ENCODE measurements at regions not wholly inside any gene's neighbourhood (a gene's known extent, or its start where the extent isn't known, plus 50 kb on each side); places are given as distances from the start of the nearest gene placed in this dataset.

DNA sequence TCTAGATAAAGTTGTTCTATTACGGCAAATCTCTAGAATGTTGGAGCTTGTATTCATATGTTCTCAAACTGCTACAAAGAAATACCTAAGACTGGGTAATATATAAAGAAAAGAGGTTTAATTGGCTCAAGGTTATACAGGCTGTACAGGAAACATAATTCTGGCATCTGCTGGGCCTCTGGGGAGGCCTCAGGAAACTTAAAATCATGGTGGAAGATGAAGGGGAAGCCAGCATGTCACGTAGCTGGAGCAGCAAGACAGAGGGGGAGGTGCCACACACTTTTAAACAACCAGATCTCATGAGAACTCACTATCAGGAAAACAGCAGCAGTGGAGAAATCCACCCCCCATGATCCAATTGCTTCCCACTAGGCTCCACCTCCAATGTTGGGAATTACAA is 390.4 kb upstream of the ADGRL4 start:
- DNase-seq = no peak

DNA sequence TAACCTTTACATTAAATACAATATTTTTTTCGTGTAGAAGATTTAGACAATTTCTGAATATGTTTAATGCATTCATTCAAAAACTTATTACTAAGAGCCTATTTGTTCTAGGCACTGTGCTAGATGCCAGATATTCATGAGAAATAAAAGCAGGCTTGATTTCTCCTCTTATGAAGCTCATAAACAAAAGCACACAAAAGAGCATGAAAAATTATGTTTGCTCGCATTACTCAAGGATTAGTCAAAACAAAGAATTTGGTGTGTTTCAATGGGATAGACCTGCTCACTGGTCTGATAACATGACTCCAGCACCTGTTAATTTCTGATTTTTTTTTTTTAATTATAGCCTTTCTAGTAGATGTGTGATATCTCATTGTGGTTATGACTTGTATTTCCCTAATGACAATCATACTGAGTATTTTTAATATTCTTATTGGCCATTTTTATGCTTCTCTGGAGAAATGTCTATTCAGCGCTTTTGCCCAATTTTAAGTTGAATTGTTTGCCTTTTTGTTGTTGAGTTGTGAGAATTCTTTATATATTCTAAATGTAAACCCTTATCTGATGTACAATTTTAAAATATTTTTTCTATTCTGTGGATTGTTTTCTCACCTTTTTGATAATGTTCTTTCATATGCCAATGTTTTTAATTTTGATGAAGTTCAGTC is 382.3 kb upstream of the ADGRL4 start:
- DNase-seq = no peak

DNA sequence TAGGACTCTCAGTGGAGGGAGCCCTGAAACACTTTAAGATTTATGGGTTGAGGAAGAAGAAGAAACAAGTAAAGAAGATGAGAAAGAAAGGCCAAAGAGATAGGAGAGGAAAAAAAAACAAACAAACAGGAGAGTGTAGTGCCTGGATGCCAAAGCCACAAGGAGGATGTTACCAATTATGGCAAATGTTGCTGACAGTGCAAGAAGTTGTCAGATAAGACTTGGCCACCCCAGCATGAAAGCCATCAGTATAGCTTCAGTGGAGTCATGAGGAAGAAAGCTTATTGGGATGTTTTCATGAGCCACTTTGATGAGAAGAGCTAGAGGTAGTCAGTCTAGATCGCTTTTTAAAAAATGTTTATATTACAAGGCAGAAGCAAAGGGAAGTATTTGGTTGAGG is 380.2 kb upstream of the ADGRL4 start:
- DNase-seq = no peak

DNA sequence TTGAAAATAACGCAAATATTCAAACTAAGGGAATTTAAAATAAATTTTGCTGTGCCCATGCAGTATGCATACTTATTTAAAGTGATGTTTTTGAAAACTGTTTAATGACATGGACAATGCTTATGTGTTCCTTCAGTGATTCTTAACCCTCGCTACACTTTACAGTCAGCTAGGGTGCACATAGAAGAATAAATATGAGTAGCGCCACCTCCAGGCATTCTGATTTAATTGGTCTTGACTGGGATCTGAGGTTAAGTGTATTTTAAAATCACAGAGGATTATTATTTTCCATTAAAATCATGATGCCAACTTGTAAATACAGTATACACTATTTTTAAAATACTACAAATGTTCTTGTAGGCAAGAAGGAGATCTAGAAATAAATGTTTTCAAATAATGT is 373.5 kb upstream of the ADGRL4 start:
- DNase-seq = no peak

DNA sequence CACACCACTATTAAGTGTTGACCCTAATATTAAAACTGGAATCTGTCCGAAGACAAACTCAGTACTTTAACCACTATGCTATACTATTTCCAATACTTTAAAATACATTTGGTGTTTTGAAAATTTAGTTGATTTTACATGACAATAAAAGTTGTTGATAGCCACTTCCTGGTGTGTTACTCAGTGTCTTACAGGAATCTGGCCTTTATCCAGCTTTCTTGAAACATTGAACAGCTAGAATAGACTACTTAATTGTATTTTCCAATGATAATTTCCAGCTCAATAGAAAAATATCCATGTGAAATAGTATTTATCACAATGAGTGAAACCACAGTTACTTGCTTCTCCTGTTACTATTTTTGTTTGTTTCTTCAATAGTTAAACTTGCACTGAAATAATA is 369.6 kb upstream of the ADGRL4 start:
- DNase-seq = no peak

DNA sequence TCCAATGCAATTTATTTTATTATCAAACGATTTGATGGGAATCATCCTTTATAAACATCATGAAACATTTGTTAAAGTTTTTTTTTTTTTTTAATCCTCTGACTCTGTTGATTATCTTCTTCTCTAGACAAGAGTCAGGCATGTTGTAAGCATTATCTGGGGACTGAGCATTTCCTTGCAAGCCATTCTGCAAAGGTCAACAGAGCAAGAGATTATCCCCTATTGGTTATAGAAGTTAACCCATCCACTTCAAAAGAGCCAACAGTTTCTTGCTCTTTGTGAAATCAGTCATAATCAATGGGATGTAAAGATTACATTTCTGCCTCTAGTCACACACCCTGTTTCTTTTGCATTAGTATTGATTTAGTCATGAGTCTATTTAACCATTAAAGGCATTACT is 368.8 kb upstream of the ADGRL4 start:
- no peak for DNase-seq

DNA sequence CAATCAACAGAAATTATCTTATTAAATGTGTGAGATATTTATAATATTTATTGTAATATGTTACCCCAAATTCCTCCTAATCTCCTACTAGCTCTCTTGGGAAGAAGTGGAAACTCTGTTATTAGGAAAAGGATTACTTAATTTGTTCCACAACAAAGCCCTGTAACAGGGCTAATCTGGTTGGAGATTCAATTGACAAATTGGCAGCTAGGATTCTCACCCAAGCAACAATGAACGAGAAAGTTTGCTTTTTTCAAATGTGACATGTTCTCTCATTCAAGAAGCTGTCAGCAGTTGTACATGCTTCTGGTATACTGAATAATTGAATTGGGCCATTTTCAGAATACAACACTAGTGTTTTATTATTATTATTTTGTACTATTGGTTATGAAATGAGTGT is 367.9 kb upstream of the ADGRL4 start:
- no peak for DNase-seq

DNA sequence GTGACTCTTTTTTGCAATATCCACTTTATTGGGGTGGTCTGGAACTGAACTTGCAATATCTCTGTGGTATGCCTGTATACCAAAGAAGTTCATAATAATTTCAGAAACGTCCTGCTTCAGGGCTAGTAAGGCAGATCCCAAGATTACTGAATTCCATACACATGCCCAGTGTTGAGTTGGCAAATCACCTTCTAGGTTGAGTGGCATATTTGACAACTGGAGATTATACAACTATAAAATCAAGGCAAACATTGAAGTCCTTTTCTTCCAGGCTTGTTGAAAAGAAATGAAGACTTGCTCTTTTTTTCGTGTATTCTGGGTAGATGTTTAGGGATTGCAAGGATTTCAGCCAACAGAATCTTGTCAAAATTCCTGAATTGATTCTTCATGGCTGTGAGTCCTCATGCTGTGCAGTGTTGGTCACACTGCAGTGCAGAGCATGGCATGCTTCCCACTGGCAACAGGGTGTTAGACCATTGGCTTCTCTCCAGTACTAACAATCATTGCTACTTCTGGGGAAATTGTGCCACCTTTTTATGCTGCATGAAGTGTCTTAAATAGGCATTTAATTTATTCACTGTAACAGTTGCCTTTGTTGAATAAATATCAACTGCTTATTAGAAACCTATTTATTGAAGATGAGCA is 367.1 kb upstream of the ADGRL4 start:
- no peak for DNase-seq

DNA sequence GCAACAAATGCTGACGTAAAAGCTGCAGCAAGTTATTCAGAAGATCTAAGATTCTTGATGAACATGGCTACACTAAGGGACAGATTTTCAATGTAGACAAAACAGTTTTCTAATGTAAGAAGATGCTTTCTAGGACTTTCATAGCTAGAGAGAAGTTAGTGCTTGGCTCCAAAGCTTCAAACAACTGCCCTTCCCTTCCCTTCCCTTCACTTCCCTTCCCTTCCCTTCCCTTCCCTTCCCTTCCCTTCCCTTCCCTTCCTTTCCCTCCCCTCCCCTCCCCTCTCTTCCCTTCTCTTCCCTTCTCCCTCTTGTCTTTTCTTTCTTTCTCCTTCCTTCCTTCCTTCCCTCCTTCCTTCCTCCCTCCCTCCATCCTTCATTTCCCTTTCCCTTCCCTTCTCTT is 365.3 kb upstream of the ADGRL4 start:
- DNase-seq = no peak

DNA sequence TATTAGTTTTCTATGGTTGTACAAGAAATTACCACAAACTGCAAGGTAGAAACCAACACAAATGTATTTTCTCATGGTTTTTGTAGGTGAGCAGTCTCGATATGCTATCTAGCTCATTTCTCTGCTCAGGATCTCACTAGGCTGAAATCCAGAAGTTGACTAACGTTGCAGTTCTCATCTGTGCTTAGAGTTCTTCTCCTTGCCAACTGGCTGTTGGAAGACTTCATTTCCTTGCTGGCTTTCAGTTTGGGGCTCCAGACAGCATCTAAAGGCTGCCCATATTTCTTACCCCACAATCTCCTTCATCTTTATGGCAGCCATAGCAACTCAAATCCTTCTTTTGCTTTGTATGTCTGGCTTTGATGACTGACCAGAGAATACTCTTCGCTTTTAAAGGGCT is 362.6 kb upstream of the ADGRL4 start:
- no peak for DNase-seq

DNA sequence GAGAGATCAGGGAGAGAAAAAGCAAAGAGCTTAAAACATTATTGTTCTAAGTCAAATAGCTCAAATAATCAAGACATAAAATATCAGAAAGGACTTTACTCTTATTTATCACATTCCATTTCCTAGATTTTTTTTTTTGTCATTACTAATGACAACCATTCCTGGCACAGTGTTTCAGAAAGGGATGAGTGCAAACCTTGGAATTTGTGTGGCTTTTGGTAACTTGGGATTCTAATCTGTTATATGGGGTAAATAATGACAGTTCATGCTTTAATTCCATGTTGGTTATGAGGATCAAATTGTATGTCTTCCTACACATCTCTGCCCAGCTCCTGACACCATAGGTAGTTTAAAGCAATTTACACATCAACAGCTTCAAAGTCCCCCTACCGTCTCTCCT is 358.4 kb upstream of the ADGRL4 start:
- no peak for DNase-seq

DNA sequence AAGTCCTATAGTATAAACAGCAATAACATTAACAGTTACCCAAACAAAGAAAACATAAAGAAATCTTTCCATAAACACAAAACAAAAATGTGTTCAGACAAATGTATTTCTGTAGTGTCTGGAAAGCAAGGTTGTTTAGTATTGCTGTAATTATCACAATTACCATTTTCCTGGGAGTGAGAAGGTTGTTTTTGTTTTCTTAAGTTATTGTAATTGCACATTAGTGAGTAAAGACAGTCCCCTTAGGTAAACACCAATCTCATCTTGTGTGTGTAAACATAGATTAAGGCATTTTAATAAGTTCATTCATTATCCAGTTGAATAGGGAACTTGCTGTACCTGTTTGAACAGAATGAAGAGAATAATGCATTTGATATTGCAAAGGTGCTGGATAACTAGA is 356.9 kb upstream of the ADGRL4 start:
- DNase-seq = no peak

DNA sequence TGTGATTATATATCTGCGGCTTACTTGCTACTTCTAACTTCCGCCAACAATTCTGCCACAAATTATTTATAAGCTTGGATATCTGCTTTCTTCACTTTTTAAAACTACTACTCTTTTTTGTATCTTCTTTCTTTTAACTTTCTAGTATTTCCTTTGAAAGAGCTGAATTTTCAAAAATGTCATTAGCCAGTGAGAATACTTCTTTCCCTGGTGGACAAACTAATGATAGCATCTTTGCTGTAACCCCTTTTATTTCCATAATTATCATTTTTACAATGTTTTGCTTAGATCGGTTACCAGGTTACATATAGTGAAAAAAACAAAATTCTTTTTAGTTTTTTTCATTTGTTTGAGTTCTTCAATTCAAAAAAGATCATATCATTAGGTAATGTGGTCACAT is 355.9 kb upstream of the ADGRL4 start:
- no peak for DNase-seq

DNA sequence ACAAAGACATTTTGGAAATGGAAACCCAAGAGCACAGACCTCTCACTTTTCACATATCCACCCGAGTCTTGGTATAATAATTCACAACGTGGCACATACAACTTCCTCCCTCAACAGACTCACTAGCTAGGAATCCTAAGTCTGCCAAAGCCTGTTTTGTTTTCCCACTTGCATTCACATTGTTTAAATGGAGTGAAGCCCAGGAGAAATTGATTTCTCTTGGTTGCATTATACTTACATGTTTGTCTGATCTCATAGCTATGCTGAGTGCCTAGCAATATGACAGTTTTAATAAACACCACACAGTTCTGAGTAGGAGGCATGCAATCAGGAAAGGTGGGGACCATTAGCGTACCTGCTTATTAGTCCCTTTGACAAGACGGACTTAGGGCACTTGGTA is 348.6 kb upstream of the ADGRL4 start:
- DNase-seq = no peak

DNA sequence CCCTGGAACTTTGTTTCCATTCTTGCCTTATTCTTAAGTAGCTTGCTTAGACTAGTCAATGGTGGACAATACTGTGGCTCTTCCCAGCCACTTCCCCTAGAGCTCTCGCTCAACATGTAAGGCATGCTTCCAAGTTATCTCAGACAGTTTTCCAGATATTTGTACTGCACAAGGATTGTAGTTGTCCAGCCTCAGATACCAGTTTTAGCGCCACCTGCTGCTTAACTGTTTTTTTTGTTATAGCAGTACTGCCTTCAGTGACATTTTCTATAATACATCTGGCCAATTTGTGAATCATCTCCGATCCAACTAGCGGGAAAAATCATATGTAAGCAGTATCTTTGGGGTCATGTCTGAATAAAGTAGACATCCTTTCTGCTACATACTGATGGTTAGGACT is 346.7 kb upstream of the ADGRL4 start:
- DNase-seq = peak in 1 of 2 donors; percentile 6

DNA sequence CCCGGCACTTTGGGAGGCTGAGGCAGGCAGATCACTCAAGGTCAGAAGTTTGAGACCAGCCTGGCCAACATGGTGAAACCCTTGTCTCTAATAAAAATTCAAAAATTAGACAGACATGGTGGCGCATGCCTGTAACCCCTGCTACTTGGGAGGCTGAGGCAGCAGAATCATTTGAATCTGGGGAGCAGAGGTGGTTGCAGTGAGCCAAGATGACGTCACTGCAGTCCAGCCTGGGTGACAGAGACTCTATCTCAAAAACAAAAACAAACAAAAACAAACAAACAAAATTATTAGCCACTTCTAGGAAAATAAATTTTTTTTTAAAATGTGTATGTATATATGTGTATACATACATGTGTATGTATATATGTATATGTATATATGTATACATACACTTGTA is 320.3 kb upstream of the ADGRL4 start:
- DNase-seq = no peak

DNA sequence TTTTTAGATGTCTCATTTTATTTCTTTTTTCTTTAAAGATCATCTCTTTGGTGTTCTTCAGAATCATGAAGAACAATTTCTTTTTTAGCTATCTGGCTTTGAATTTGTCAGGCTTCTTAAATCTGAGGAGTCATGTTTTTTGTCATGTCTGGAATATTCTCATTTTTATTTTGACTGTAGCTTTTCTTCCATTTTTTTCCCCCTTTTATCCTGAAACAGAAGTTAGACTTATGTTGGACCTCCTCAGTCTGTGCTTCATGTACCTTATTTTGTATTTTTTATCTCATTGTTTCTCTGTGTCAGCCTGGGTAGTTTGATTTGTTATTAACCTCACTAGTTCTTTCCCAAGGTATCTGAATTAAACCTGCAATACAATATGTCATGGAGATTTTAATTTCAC is 319.2 kb upstream of the ADGRL4 start:
- no peak for DNase-seq

DNA sequence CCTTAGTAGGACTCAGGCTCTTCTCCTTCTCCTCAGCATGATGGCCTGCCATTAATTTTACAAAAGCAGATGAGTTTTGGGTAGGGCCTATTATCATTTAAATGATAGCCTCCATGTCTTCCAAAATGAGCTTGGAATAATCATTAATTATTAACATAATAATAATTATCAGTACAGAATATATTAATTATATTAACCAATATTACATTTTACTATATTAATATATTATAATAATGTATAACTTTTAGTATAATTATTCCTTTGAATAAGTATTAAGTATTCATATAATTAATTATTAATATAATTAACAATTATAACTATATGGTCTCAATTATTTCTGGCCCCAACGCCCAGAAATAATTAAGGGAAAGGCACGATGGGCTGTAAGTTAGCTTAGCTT is 318.6 kb upstream of the ADGRL4 start:
- no peak for DNase-seq

DNA sequence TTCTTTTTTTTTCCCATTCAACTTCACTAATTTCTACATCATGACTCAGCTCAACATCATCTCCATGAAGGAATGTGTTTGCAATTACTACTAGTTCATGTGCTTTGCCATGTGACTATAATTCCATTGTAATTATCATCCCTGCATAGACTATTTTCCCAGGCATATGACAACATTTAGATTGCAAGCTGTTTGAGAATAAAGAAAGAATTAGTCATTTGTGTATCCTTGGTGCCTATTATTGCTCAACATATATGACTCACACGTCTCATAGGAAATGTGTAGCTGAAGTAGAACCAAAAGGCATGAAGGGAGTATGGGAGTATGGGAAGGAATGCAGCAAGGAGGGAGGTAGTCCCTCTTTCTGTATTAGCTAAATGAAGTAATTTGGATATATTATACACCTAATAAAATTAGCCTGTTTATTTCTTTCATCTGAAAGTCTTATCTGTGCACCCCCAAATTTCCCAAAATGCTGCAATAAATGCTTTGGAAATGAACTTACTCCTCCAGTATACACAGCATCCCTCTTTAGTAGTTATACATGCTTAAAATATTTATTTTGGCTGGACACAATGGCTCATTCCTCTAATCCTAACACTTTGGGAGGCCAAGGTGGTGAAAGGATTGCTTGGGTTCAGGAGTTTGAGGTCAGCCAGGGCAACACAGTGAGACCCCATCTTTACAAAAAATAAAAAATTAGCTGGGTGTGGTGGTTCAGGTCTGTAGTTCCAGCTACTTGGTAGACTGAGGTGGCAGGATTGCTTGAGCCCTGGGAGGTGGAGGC is 316.9 kb upstream of the ADGRL4 start:
- DNase-seq = no peak

DNA sequence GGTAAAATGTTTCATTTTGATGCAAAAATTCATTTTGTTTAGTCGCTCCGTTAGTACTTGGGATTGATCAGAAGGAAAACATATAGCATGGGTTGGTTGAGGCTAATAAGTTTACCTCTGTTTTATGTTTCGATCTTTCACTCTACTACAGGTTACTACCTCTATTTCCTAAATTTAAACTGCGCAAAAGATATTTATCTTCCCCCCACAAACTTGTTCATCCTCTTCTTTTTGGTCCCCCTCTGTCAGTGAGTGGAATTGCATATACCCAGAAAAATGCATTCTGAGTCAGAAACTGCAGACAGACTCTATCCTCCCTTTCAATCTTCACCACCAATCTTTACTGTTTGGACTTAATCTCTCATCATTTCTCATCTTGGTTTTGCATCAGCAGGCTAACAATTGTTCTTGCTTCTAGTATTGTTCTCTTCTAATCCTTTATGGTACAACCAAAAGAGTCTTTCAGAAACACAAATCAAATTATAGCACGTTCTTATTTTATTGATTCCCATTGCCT is 316.0 kb upstream of the ADGRL4 start:
- no peak for DNase-seq

DNA sequence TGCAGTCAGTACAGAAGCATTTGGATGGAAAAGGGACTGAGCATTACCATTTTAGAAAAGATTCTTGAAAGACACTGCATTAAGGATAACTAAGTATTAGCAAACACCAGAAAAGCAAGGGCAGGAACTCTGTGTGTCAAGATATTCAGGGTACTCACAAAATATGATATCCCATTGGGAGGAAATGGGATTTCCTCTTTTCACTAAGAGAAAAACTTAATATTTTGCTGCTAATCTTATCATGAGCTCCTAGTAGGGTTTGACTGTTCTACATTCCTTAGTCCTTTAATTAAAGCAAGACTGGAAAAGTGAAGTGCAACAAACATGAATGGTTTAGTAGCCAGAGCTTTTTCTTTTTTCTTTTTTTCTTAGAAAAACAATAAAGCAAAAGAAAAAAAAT is 305.9 kb upstream of the ADGRL4 start:
- no peak for DNase-seq

DNA sequence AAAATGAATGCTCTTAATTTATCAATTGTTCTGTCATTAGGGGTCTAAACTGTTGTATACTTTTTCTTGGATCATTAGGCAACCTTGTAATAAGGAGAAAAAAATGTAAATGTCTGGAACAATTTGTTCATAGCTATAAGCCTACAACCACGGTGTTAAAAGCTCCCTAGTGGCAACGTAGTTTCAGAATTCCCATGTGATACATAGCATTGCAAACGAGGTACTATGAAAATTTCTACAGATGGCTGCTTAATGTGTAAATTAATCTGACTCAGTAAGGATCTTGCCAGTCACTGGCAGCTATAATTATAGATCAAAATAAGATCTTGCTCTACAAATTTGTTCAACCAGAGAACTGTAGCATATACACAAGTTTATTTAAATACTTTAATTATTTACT is 304.1 kb upstream of the ADGRL4 start:
- no peak for DNase-seq

DNA sequence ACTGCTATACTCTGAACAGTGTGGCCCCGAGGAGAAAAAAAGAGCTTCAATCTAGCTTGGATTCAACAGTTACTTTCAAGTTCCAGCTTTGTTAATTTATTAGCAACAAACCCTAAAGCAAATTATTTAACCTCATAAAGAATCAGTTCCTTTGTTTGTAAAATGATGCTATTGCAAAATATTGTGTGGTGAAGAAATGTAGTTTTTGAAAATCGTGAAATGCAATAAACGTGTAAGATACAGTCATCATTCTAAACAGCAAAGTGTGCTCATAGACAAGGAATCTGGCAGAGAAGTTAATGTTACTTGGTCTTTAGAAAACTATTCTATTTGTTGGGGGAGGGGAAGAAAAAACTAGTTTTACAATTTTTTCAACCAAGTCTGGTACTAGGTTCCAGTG is 297.6 kb upstream of the ADGRL4 start:
- DNase-seq = no peak

DNA sequence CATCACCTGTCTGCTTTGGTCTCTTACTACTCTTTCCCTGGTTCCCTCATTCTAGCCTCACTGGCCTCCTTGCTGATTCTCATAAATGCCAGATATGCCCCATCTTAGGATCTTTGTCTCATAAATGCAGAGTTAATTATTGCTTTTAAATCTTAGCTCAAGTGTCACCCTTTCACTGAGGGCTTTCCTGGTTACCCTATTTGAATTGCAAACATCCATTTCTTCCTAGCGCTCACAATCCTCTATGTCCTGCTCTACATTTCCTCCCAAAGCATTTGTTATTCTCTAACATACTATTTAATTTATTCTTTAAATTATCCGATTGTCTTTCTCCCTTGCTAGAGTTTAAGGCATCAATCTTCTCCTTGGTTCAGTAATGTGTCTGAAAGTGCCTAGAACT is 296.5 kb upstream of the ADGRL4 start:
- DNase-seq = no peak
